ACC112 (cell line): ENCODE measurements at regions not wholly inside any gene's neighbourhood (a gene's known extent, or its start where the extent isn't known, plus 50 kb on each side); places are given as distances from the start of the nearest gene placed in this dataset.

ENCODE experiments used
- H2AFZ ChIP-seq: fragments of 200-600 bp; sonication (generic); one replicate; pipeline ENCODE4 v1.6.0; 2017; ENCODE audit warnings: antibody characterized with exemption, low read length; ENCODE audit not compliant: unreplicated experiment
- H3K27ac ChIP-seq: fragments of 200-600 bp; sonication (generic); 2 replicates; pipeline ENCODE4 v1.5.1; 2014; ENCODE audit warnings: low read depth, mild to moderate bottlenecking, antibody characterized with exemption, low read length, moderate library complexity
- H3K27me3 ChIP-seq: fragments of 200-600 bp; sonication (generic); 2 replicates; pipeline ENCODE4 v1.6.1; 2014; ENCODE audit warnings: mild to moderate bottlenecking, antibody characterized with exemption, low read length, moderate library complexity, mixed read lengths; ENCODE audit not compliant: insufficient read depth
- H3K36me3 ChIP-seq: fragments of 200-600 bp; sonication (generic); 2 replicates; pipeline ENCODE4 v1.6.1; 2016; ENCODE audit warnings: mild to moderate bottlenecking, antibody characterized with exemption, low read length, moderate library complexity, mixed read lengths; ENCODE audit not compliant: insufficient read depth
- H3K4me1 ChIP-seq: fragments of 200-600 bp; sonication (generic); one replicate; pipeline ENCODE4 v1.6.1; 2016; ENCODE audit warnings: low read length, mixed read lengths; ENCODE audit not compliant: insufficient read depth, unreplicated experiment, control insufficient read depth
- H3K4me3 ChIP-seq: fragments of 200-600 bp; sonication (generic); 2 replicates; pipeline ENCODE4 v1.5.1; 2014; ENCODE audit warnings: mild to moderate bottlenecking, low read depth, low read length
- H3K79me2 ChIP-seq: fragments of 200-600 bp; sonication (generic); one replicate; pipeline ENCODE4 v1.6.0; 2016; ENCODE audit warnings: low read length; ENCODE audit not compliant: control insufficient read depth, unreplicated experiment, insufficient read depth

DNA sequence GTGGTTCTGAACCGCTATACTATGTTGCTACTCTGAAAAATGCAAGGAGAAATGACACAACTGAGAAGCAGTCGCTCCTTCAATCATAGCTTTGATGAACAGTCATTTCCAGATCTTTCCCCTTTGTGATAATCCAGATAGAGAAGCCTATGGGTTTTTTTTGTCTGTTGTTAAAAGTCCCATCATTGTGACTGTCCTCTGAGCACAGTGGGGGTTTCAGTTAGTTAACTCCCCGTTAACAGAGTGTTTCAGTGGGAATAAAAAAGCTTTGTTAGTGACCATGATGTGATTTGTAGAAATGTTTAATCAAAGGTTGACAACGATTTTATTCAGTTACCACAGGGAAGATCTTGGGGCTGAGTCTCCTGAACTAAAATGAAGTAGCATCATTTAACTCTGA is 176.2 kb upstream of the MAOA start:
- no peaks in the 10 kb centered on the region for H3K27me3 ChIP-seq
- H3K27ac ChIP-seq: no peak overlapping the region

DNA sequence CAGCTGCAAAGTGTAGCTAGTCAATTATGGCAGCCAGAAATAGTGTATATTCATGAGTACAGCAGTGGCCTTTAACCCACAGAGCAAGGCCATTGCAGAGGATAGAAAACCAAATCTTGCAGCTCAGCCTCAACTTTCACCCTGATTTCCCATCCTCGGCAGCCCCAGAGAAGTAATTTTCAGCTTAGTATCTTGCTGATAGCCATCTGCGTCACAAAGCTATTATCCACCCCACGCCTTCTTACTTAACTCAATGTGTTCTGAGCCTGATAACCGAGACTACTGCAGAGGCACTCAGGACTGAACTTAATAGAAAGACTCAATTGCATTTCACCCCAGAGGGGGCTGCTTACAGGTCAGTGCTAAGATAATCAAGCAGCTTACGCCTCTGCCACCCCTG is 174.5 kb upstream of the MAOA start:
- no peak overlapping the region for H3K4me3 ChIP-seq
- H3K4me1 ChIP-seq: no peaks in the 10 kb centered on the region
- H3K27ac ChIP-seq: no peak overlapping the region
- no peak overlapping the region for H2AFZ ChIP-seq
- no peaks in the 10 kb centered on the region for H3K79me2 ChIP-seq
- H3K27me3 ChIP-seq: no peaks in the 10 kb centered on the region
- no peaks in the 10 kb centered on the region for H3K36me3 ChIP-seq

More for the DNA sequence above, 176.2 kb upstream of the MAOA start:
- Histone ChIP-seq H3K36me3 (no peaks in the 10 kb centered on the region), H3K4me1 (no peaks in the 10 kb centered on the region), H3K79me2 (no peaks in the 10 kb centered on the region), H3K4me3 (no peak overlapping the region), H2AFZ (no peak overlapping the region)

DNA sequence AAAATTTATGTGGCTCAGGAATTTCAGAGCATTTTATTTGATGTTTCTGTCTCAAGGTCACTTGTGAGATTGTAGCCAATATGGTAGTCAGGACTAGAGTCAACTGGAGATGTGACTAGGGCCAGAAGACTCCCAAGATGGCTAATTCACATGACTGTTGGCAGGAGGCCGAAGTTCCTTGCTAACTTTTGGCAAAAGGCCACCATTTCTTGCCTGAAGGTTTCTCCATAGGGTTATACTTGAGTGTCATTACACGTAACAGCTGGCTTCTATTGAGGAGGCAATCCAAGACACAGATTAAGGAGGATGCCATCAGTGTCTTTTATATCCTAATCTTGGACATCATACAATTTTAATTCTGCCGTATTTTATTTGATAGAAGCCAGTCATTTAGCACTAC is 162.3 kb upstream of the MAOA start:
- H3K4me3 ChIP-seq: no peak overlapping the region
- no peaks in the 10 kb centered on the region for H3K4me1 ChIP-seq
- no peaks in the 10 kb centered on the region for H3K27me3 ChIP-seq
- H2AFZ ChIP-seq: no peak overlapping the region
- no peaks in the 10 kb centered on the region for H3K79me2 ChIP-seq
- H3K27ac ChIP-seq: no peak overlapping the region
- H3K36me3 ChIP-seq: no peaks in the 10 kb centered on the region

DNA sequence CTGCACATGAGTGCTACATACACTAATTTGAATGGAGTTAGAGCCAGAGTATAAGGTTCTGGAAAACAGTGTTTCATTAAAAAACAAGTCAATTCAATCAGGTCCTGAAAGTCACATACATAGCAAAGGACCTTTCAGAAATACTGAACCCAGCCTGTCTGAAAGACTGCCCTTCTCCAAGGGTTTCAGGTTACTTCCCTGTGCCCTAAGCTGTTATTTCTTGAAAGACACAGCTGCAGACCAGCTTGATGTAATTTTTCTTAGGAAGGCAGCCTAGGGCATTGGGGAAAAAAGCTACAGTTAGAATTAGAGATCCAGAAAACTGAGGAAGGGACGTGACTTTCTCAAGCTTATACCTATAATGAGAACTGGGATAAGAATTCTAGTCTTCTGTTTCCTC is 155.9 kb upstream of the MAOA start:
- Histone ChIP-seq H3K36me3 (no peaks in the 10 kb centered on the region), H2AFZ (no peak overlapping the region), H3K27ac (no peak overlapping the region), H3K27me3 (no peaks in the 10 kb centered on the region; the same call in 1 of the 2 replicates), H3K4me1 (no peaks in the 10 kb centered on the region), H3K4me3 (no peak overlapping the region), H3K79me2 (no peaks in the 10 kb centered on the region)

DNA sequence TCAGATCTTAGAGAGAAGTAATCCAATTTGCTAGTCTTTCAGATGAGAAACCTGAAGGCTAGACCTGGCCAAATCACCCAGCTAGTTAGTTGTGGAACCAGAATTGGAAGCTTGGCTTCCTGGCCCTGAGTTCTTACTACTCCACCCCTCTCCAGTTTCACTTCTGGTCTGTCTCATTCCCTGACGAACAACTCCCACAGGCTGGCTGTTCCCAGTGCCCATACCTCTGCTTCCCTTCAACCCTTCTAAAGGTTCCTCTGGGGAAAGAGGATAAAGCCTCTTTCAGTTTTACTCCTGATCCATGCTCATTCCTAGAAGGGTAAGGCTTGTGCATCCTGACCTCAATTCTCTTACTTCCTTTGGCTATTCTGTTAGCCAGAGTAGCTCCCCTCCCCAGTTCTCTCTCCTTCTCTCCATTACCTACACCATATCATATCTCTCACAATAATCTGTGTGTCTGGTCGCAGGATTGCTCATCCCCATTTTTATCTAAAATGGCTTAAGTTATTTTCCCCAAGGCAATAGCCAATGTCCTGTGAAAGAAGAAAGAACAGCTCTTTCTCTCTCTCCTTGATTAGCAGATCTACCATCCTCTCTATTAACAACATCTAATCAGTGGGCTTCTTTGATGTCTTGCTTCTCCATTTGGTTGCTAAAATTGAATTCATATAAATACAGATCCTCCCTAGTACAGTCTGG is 155.0 kb upstream of the MAOA start:
- Histone ChIP-seq H3K79me2 (no peaks in the 10 kb centered on the region), H3K4me3 (no peak overlapping the region), H3K27ac (no peak overlapping the region), H3K4me1 (no peaks in the 10 kb centered on the region), H2AFZ (no peak overlapping the region), H3K27me3 (no peaks in the 10 kb centered on the region; the same call in 1 of the 2 replicates), H3K36me3 (no peaks in the 10 kb centered on the region)

DNA sequence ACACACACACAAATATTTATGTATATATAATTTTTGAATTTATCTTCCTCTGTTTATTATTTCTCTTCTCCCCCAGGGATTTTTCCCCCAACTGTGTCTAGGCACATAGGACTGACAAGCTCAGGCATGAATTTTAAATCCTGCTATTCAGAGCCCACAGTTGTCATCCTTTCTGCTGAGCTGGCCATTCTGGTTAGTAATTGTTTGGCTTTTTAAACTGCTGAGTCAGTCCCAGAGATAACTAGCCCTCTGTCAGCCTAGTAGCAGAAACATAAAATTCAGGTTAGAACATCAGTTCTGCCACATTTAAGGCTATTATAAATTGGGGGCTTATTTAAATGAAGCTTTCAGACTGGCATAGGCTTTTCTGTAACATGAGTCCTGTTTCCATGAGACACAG is 151.7 kb upstream of the MAOA start:
- H3K27ac ChIP-seq: no peak overlapping the region
- no peaks in the 10 kb centered on the region for H3K79me2 ChIP-seq
- H2AFZ ChIP-seq: no peak overlapping the region
- no peak overlapping the region for H3K4me3 ChIP-seq
- no peaks in the 10 kb centered on the region for H3K4me1 ChIP-seq
- no peaks in the 10 kb centered on the region; the same call in 1 of the 2 replicates for H3K27me3 ChIP-seq
- no peaks in the 10 kb centered on the region for H3K36me3 ChIP-seq

DNA sequence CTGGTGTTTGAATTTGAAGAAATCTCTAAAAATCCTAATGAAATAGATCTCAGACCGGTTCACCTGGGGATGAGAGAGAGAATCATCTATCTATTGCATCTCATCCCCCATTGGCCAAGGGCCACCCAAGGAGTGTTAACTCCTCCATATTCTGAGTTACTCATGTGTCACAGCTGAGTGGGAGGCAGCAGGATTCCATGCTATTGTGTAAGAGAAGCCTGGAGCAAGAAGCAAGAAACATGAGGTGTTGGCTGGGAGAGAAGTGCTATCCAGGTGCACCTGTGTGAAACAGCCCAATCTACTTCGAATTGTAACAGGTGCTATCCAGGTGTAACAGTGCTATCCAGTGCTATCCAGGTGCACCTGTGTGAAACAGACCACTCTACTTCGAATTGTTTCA is 150.3 kb upstream of the MAOA start:
- Histone ChIP-seq H3K36me3 (no peaks in the 10 kb centered on the region), H3K27ac (no peak overlapping the region), H2AFZ (no peak overlapping the region), H3K27me3 (no peaks in the 10 kb centered on the region; the same call in 1 of the 2 replicates), H3K79me2 (no peaks in the 10 kb centered on the region), H3K4me3 (no peak overlapping the region), H3K4me1 (no peaks in the 10 kb centered on the region)

DNA sequence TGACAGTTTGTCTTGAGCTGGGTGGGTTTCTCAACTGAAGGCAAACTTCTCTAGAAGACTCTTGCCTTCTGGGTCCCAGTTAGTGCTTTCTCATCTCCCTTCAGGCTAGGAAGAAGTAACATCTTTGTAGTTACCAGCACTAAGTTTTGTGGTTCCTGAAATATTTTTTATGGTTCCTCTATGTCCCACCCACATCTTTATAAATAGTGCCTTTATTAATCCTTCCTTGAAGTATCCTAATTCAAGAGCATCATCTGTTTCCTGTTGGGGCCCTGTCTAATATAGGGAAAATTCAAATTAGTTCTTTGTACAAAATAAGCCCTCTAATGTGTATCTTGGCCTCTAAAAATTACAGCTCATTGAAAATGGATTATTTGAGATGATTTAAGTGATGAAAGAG is 147.4 kb upstream of the MAOA start:
- Histone ChIP-seq H3K79me2 (no peaks in the 10 kb centered on the region), H3K27ac (no peak overlapping the region), H3K4me3 (no peak overlapping the region), H3K4me1 (no peaks in the 10 kb centered on the region), H3K36me3 (no peaks in the 10 kb centered on the region), H3K27me3 (no peaks in the 10 kb centered on the region), H2AFZ (no peak overlapping the region)

DNA sequence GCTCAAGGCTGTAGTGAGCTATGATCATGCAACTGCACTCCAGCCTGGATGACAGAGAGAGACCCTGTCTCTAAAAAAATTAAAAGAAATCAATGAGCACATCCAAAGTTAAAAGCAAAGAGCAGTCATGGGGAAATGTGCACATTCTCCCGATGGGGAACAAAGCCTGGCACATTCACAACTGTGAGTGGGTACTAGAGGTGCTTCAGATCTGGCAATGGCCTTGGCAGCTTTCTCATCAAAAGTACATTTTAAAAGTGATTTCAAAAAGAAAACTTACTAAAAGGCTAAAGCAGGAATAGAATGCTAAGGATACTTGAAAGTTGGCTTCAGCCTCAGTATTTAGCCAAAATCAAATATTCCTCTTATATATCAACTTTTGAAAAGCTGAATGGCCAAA is 145.9 kb upstream of the MAOA start:
- no peaks in the 10 kb centered on the region for H3K4me1 ChIP-seq
- no peaks in the 10 kb centered on the region for H3K36me3 ChIP-seq
- no peaks in the 10 kb centered on the region for H3K79me2 ChIP-seq
- H3K27me3 ChIP-seq: no peaks in the 10 kb centered on the region
- H3K27ac ChIP-seq: no peak overlapping the region
- H2AFZ ChIP-seq: no peak overlapping the region
- no peak overlapping the region for H3K4me3 ChIP-seq

DNA sequence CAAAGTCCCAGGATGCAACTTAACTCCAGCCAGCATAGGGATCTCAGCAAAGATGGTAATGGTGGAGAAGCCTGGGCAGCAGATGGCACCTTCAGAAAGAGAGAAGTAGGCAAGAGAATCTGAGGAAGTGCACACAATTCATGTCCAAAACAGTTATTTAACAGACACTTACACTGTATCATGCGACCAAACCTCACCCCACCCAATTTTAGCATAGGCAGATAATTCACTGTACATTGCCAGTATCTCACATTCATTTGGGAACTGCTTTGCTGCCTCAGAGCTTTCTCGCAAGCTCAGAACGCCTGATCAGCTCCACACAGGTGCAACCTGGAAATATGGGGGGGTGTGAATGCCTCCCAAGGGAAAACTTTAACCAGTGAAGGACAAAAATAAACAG is 143.0 kb upstream of the MAOA start:
- H3K4me1 ChIP-seq: no peaks in the 10 kb centered on the region
- H3K27me3 ChIP-seq: no peaks in the 10 kb centered on the region
- no peak overlapping the region for H2AFZ ChIP-seq

DNA sequence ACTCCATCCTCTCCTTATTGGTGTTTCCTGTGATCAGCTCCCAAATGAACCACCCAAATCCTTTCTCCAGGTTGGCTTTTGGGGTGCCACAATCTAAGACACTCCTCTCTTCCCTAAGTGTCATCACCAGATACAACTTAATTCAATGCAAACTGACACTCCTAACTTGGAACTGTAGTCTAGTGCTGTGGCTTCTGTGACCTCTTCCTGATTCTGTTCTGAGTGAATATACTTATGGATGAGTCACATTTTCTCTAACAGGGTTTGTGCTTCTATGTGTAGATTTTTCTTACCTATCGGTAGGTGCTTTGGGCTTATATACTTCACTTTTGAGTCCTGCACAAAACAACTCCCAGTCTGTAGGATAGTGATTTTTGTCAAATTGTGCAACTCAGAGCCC is 141.3 kb upstream of the MAOA start:
- Histone ChIP-seq H3K79me2 (no peaks in the 10 kb centered on the region), H3K27me3 (no peaks in the 10 kb centered on the region), H3K36me3 (no peaks in the 10 kb centered on the region), H3K4me3 (no peak overlapping the region), H2AFZ (no peak overlapping the region), H3K27ac (no peak overlapping the region), H3K4me1 (no peaks in the 10 kb centered on the region)

More for the DNA sequence above, 143.0 kb upstream of the MAOA start:
- Histone ChIP-seq H3K27ac (no peak overlapping the region), H3K36me3 (no peaks in the 10 kb centered on the region), H3K79me2 (no peaks in the 10 kb centered on the region), H3K4me3 (no peak overlapping the region)
